Stimulated activated CD8-positive, alpha-beta memory T cell treated with anti-CD3 and anti-CD28 coated beads, Interleukin-7, amount 100 ng/mL, for 4 hours (primary cell): ENCODE measurements at regions not wholly inside any gene's neighbourhood (a gene's known extent, or its start where the extent isn't known, plus 50 kb on each side); places are given as distances from the start of the nearest gene placed in this dataset.
"Not testable (repeated sequence)": the region's sequence is repeated elsewhere in the genome, so short reads cannot be mapped to it uniquely, and the experiment has no call there.

Experiments used
- DNase-seq, 2 donors: peaks; one replicate each; pipeline ENCODE4 v3.0.0-alpha.2; 2020; ENCODE audit warnings: low read depth in 2 of 2

- DNase-seq: not testable (repeated sequence)
Measured at GRCh38 chr9:85880507-85880906, 60.4 kb upstream of the NAA35 start.

GRCh38 chr9:85884256-85884655, 56.7 kb upstream of the NAA35 start:
- no peak for DNase-seq

- DNase-seq: no peak
Measured at GRCh38 chr9:85890962-85891361, 50.0 kb upstream of the NAA35 start.
